IMR-90 (cell line): ENCODE measurements at regions not wholly inside any gene's neighbourhood (a gene's known extent, or its start where the extent isn't known, plus 50 kb on each side); places are given as distances from the start of the nearest gene placed in this dataset.

Experiments
- BHLHE40 ChIP-seq: fragments of 150-350 bp; IDR thresholded peaks from 2 replicates; pipeline ENCODE4 v1.6.1; 2016; ENCODE audit warnings: mild to moderate bottlenecking, low read depth, low read length
- CEBPB ChIP-seq: IDR thresholded peaks from 2 replicates; pipeline ENCODE4 v1.6.1; 2012; ENCODE audit warnings: low read depth, low read length, improper control_type of control experiment
- CHD1 ChIP-seq: IDR thresholded peaks from 2 replicates; pipeline ENCODE4 v1.6.1; 2012; ENCODE audit warnings: low read depth, low read length, improper control_type of control experiment
- CTCF ChIP-seq: conservative IDR thresholded peaks from 2 replicates; pipeline ENCODE4 v1.5.1; 2012; ENCODE audit warnings: mild to moderate bottlenecking, low read depth, low read length, improper control_type of control experiment
- FOS ChIP-seq: fragments of 150-350 bp; IDR thresholded peaks from 2 replicates; pipeline ENCODE4 v1.6.1; 2016; ENCODE audit warnings: low read depth, low read length
- MAFK ChIP-seq: IDR thresholded peaks from 2 replicates; pipeline ENCODE4 v1.6.1; 2012; ENCODE audit warnings: low read depth, low read length, improper control_type of control experiment
- MXI1 ChIP-seq: IDR thresholded peaks from 2 replicates; pipeline ENCODE4 v1.6.1; 2012; ENCODE audit warnings: low read depth, mild to moderate bottlenecking, low read length, moderate library complexity, borderline replicate concordance
- NFE2L2 ChIP-seq: fragments of 150-350 bp; IDR thresholded peaks from 2 replicates; pipeline ENCODE4 v1.6.1; 2016; ENCODE audit warnings: low read depth, mild to moderate bottlenecking, low read length
- POLR2A ChIP-seq: IDR thresholded peaks from 2 replicates; pipeline ENCODE4 v1.6.1; 2012; ENCODE audit warnings: mild to moderate bottlenecking, low read depth, low read length
- RAD21 ChIP-seq: IDR thresholded peaks from 2 replicates; pipeline ENCODE4 v1.6.1; 2012; ENCODE audit warnings: low read length, improper control_type of control experiment
- RCOR1 ChIP-seq: IDR thresholded peaks from 2 replicates; pipeline ENCODE4 v1.6.1; 2012; ENCODE audit warnings: mild to moderate bottlenecking, low read length, improper control_type of control experiment; ENCODE audit not compliant: insufficient replicate concordance
- RFX5 ChIP-seq: IDR thresholded peaks from 2 replicates; pipeline ENCODE4 v1.8.0; 2012; ENCODE audit warnings: low read depth, mild to moderate bottlenecking, low read length, moderate library complexity
- SMC3 ChIP-seq: fragments of 150-350 bp; IDR thresholded peaks from 2 replicates; pipeline ENCODE4 v1.6.1; 2016; ENCODE audit warnings: low read depth, mild to moderate bottlenecking, antibody characterized with exemption, low read length, moderate library complexity
- USF2 ChIP-seq: fragments of 150-350 bp; IDR thresholded peaks from 2 replicates; pipeline ENCODE4 v1.6.1; 2017; ENCODE audit warnings: mild to moderate bottlenecking, antibody characterized with exemption, low read length, low read depth

- TF ChIP-seq CTCF (no peak), FOS (no peak), SMC3 (no peak), MXI1 (no peak), USF2 (no peak), CEBPB (no peak), POLR2A (no peak), BHLHE40 (no peak), RAD21 (no peak), RFX5 (no peak), CHD1 (no peak), MAFK (no peak), RCOR1 (no peak), NFE2L2 (no peak)
Observed at GRCh38 chr2:194486326-194486725, 1170.7 kb upstream of the SLC39A10 start.
